ENCODE measurements at regions not wholly inside any gene's neighbourhood (a gene's known extent, or its start where the extent isn't known, plus 50 kb on each side); places are given as distances from the start of the nearest gene placed in this dataset.

GRCh38 chr12:64931321-64931720, 106.9 kb downstream of the TBC1D30 start:
- DNase-seq: no peak

GRCh38 chr12:64931981-64932380, 107.5 kb downstream of the TBC1D30 start:
- no peak for DNase-seq

- DNase-seq: no peak
These were observed 109.3 kb downstream of the TBC1D30 start for GRCh38 chr12:64933791-64934190.

- DNase-seq: no peak
These were observed 113.0 kb downstream of the TBC1D30 start for GRCh38 chr12:64937452-64937851.

- DNase-seq: no peak
These were observed 113.7 kb downstream of the TBC1D30 start for GRCh38 chr12:64938179-64938578.

- DNase-seq: no peak
These were observed 119.2 kb downstream of the TBC1D30 start for GRCh38 chr12:64943686-64944085.

- DNase-seq: no peak
These were observed 120.5 kb downstream of the TBC1D30 start for GRCh38 chr12:64944966-64945365.

- peak; percentile 92 to 93 for DNase-seq
These were observed 121.8 kb downstream of the TBC1D30 start for GRCh38 chr12:64946132-64946829.

- DNase-seq: peak; percentile 44 to 46
These were observed 126.4 kb downstream of the TBC1D30 start for GRCh38 chr12:64950711-64951298.

- DNase-seq: no peak
These were observed 127.5 kb downstream of the TBC1D30 start for GRCh38 chr12:64951944-64952343.

GRCh38 chr12:64955746-64956145, 131.3 kb downstream of the TBC1D30 start:
- no peak for DNase-seq

- no peak for DNase-seq
These were observed 141.5 kb downstream of the TBC1D30 start for GRCh38 chr12:64965920-64966319.

- DNase-seq: no peak
These were observed 144.8 kb downstream of the TBC1D30 start for GRCh38 chr12:64968989-64969819.

- no peak for DNase-seq
These were observed 145.0 kb downstream of the WIF1 start for GRCh38 chr12:64976131-64976530.

- no peak for DNase-seq
These were observed 137.3 kb downstream of the WIF1 start for GRCh38 chr12:64983771-64984278.

GRCh38 chr12:64991121-64991611, 129.9 kb downstream of the WIF1 start:
- no peak for DNase-seq

- no peak for DNase-seq
These were observed 129.0 kb downstream of the WIF1 start for GRCh38 chr12:64992116-64992515.

- DNase-seq: no peak
These were observed 128.5 kb downstream of the WIF1 start for GRCh38 chr12:64992641-64993040.

- no peak for DNase-seq
These were observed 127.6 kb downstream of the WIF1 start for GRCh38 chr12:64993461-64993860.

- DNase-seq: no peak
These were observed 125.3 kb downstream of the WIF1 start for GRCh38 chr12:64995816-64996215.

GRCh38 chr12:64997858-64998257, 123.2 kb downstream of the WIF1 start:
- no peak for DNase-seq

GRCh38 chr12:64998371-64999147, 122.5 kb downstream of the WIF1 start:
- peak; percentile 84 for DNase-seq
